ENCODE measurements at regions not wholly inside any gene's neighbourhood (a gene's known extent, or its start where the extent isn't known, plus 50 kb on each side); places are given as distances from the start of the nearest gene placed in this dataset.

GRCh38 chr16:86046026-86046425 is 147.1 kb downstream of the IRF8 start:
- TF ChIP-seq REST (IDR thresholded peaks at IDR 0.05; ENCODE audit: low read depth): no peak
- TF ChIP-seq RAD21 (IDR thresholded peaks at IDR 0.05; ENCODE audit: low read depth): no peak
- no peak for TF ChIP-seq YY1 (IDR thresholded peaks at IDR 0.05; ENCODE audit: low read depth)
- no peak for TF ChIP-seq USF1 (IDR thresholded peaks at IDR 0.05)
- no peak for TF ChIP-seq MAX (IDR thresholded peaks at IDR 0.05)
- TF ChIP-seq EGR1 (IDR thresholded peaks at IDR 0.05): no peak
- TF ChIP-seq EP300 (IDR thresholded peaks at IDR 0.05; ENCODE audit: borderline replicate concordance): no peak

Data from Ishikawa (cell line).